ENCODE measurements at regions not wholly inside any gene's neighbourhood (a gene's known extent, or its start where the extent isn't known, plus 50 kb on each side); places are given as distances from the start of the nearest gene placed in this dataset.
"Not testable (repeated sequence)": the region's sequence is repeated elsewhere in the genome, so short reads cannot be mapped to it uniquely, and the experiment has no call there.

DNA sequence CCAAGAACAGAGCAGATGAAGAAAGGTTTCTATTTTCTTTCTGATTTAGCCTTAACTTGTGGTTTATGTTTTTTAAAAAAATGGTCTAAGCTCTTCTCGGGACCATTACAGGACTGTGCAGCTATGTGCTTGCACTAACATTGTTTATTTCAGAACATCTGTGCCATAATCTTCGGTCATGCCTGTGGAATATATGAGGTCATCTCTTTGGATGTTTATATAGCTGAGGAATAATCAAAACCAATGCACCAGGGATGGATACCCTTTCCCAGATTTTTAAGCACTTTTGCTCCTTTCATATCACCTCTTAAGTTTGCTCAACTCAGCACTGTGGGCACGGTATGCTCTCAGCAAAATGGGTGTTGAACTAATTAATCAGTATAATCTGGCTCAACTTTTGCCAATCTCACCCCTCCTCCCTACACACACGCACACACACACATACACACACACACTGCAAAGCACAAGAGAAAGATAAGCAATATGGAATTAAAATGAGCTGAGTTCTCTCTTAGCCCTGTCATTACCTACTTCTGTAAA lies 268.5 kb upstream of the TMC3 start:
- Histone ChIP-seq H3K9me3 (no peaks in the 10 kb centered on the region), H3K4me3 (no peak overlapping the region), H3K27ac (peak overlapping the region in 3 of 4 donors; percentile 7 to 43 (median 23)), H3K4me1 (no peaks in the 10 kb centered on the region), H3K36me3 (no peaks in the 10 kb centered on the region), H3K27me3 (no peaks in the 10 kb centered on the region)
- TF ChIP-seq, protein P1, sequence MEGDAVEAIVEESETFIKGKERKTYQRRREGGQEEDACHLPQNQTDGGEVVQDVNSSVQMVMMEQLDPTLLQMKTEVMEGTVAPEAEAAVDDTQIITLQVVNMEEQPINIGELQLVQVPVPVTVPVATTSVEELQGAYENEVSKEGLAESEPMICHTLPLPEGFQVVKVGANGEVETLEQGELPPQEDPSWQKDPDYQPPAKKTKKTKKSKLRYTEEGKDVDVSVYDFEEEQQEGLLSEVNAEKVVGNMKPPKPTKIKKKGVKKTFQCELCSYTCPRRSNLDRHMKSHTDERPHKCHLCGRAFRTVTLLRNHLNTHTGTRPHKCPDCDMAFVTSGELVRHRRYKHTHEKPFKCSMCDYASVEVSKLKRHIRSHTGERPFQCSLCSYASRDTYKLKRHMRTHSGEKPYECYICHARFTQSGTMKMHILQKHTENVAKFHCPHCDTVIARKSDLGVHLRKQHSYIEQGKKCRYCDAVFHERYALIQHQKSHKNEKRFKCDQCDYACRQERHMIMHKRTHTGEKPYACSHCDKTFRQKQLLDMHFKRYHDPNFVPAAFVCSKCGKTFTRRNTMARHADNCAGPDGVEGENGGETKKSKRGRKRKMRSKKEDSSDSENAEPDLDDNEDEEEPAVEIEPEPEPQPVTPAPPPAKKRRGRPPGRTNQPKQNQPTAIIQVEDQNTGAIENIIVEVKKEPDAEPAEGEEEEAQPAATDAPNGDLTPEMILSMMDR (IDR thresholded peaks at IDR 0.05), result no peak
- peak in 2 of 3 donors; percentile 18 to 27 for TF ChIP-seq POLR2AphosphoS5 (IDR thresholded peaks at IDR 0.05)
- no peak for TF ChIP-seq EP300 (IDR thresholded peaks at IDR 0.05; ENCODE audit: low read depth)
- no peak for TF ChIP-seq POLR2A (IDR thresholded peaks at IDR 0.05)
- 15 to 43% methylated on average over 2 to 4 of the region's 4 CpGs for WGBS, 2 donors (ENCODE audit: low coverage in 1 of 2)
- intact Hi-C loops (cut with DNase I; ENCODE audit: low total_unique reads), result no loop called here
- in situ Hi-C loops (cut with MboI; ENCODE audit: low pct_ligation_motif_present in 1 of 4, low pct_unique_long_range_greater_than_20kb in 1 of 4, low sequenced_read_pairs in 3 of 4), result no loop called here
- DNase-seq, result no peak

DNA sequence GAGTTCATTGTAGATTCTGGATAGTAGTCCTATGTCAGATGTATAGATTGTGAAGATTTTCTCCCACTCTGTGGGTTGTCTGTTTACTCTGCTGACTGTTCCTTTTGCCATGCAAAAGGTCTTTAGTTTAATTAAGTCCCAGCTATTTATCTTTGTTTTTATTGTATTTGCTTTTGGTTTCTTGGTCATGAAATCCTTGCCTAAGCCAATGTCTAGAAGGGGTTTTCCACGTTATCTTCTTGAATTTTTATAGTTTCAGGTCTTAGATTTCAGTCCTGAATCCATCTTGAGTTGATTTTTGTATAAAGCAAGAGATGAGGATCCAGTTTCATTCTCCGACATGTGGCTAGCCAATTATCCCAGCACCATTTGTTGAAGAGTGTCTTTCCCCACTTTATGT lies 262.1 kb upstream of the TMC3 start:
- 55 to 72% methylated on average over 2 of the region's 2 CpGs for WGBS, 2 donors (ENCODE audit: low coverage in 1 of 2)
- H3K4me3 ChIP-seq; H3K9me3 ChIP-seq; H3K27me3 ChIP-seq; intact Hi-C loops (cut with DNase I; ENCODE audit: low total_unique reads); in situ Hi-C loops (cut with MboI; ENCODE audit: low pct_ligation_motif_present in 1 of 4, low pct_unique_long_range_greater_than_20kb in 1 of 4, low sequenced_read_pairs in 3 of 4); H3K36me3 ChIP-seq; DNase-seq; H3K27ac ChIP-seq; H3K4me1 ChIP-seq: not testable (repeated sequence)

DNA sequence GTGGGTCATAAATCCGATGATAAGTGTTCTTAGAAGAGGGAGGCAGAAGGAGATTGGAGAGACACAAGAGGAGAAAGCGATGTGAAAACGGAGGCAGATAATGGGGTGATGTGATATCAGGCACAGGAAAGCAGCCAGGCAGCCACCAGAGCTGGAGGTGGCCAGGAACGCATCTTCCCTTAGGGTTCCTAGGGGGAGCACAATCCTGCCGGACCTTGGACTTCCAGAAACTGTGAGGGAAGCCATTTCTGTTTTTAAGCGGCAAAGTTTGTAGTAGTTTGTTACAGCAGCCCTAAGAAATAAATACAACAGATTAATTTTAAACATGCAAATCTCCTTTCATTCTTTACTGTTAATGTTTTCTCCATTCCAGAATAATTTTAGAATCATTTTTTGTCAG lies 259.9 kb upstream of the TMC3 start:
- Histone ChIP-seq H3K9me3 (no peaks in the 10 kb centered on the region), H3K4me3 (no peak overlapping the region), H3K4me1 (no peaks in the 10 kb centered on the region), H3K27ac (no peak overlapping the region), H3K27me3 (no peaks in the 10 kb centered on the region), H3K36me3 (no peaks in the 10 kb centered on the region)
- no peak for DNase-seq
- TF ChIP-seq POLR2AphosphoS5 (IDR thresholded peaks at IDR 0.05), result no peak
- in situ Hi-C loops (cut with MboI; ENCODE audit: low pct_ligation_motif_present in 1 of 4, low pct_unique_long_range_greater_than_20kb in 1 of 4, low sequenced_read_pairs in 3 of 4) (no loop called here), intact Hi-C loops (cut with DNase I; ENCODE audit: low total_unique reads) (no loop called here)
- 73 to 84% methylated on average over 6 of the region's 6 CpGs for WGBS, 2 donors (ENCODE audit: low coverage in 1 of 2)

DNA sequence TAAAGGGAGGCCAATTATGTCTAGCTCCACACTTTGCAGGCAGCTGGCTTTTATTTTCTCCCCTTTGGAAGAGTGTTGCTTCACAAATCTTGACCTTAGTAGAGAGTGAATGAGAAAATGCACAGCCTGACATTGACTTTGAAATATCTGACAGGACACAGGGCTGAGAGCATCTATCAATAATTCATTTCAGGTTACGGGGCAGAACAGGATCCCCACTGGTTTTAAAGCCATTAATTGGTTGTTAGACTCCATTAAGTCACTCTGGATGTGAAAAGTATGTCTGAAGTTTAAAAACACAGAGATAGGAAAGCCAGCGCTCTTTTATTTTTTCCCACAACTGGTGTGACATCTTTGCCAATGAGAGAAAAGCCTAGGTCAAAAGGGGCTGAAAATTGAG lies 251.9 kb upstream of the TMC3 start:
- no peak for DNase-seq
- Histone ChIP-seq H3K9me3 (no peaks in the 10 kb centered on the region), H3K36me3 (no peaks in the 10 kb centered on the region), H3K4me3 (no peak overlapping the region), H3K4me1 (no peaks in the 10 kb centered on the region), H3K27ac (no peak overlapping the region), H3K27me3 (no peaks in the 10 kb centered on the region)
- intact Hi-C loops (cut with DNase I; ENCODE audit: low total_unique reads) (no loop called here), in situ Hi-C loops (cut with MboI; ENCODE audit: low pct_ligation_motif_present in 1 of 4, low pct_unique_long_range_greater_than_20kb in 1 of 4, low sequenced_read_pairs in 3 of 4) (no loop called here)
- TF ChIP-seq POLR2A (IDR thresholded peaks at IDR 0.05), result no peak
- TF ChIP-seq EP300 (IDR thresholded peaks at IDR 0.05; ENCODE audit: low read depth), result no peak
- 74 to 75% methylated on average over 2 of the region's 2 CpGs for WGBS, 2 donors (ENCODE audit: low coverage in 1 of 2)

DNA sequence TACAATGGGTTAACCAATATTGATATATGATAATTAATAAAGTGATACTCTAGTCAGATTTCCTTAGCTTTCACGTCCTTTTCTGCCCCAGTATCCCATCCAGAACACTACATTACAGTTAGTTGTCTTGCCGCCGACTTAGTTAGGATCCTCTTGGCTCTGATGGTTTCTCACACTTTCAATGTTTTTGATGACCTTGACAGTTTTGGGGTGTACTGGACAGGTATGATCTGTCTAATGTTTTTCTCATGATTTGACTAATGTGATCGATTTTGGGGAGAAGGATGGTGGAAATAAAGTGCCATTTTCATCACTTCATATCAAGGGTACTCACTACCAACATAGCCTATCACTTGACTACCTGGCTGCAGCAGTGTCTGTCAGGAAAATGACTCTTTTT lies 245.0 kb upstream of the TMC3 start:
- TF ChIP-seq, protein P1 (IDR thresholded peaks at IDR 0.05), result no peak
- TF ChIP-seq POLR2A (IDR thresholded peaks at IDR 0.05), result no peak
- no peak for TF ChIP-seq EP300 (IDR thresholded peaks at IDR 0.05; ENCODE audit: low read depth)
- TF ChIP-seq POLR2AphosphoS5 (IDR thresholded peaks at IDR 0.05), result no peak
- Histone ChIP-seq H3K27me3 (no peaks in the 10 kb centered on the region), H3K9me3 (no peaks in the 10 kb centered on the region), H3K4me3 (no peak overlapping the region), H3K27ac (no peak overlapping the region), H3K36me3 (no peaks in the 10 kb centered on the region), H3K4me1 (no peaks in the 10 kb centered on the region)
- 77 to 84% methylated on average over 4 of the region's 4 CpGs for WGBS, 2 donors (ENCODE audit: low coverage in 1 of 2)
- no peak for DNase-seq
- in situ Hi-C loops (cut with MboI; ENCODE audit: low pct_ligation_motif_present in 1 of 4, low pct_unique_long_range_greater_than_20kb in 1 of 4, low sequenced_read_pairs in 3 of 4), result no loop called here
- intact Hi-C loops (cut with DNase I; ENCODE audit: low total_unique reads), result no loop called here

DNA sequence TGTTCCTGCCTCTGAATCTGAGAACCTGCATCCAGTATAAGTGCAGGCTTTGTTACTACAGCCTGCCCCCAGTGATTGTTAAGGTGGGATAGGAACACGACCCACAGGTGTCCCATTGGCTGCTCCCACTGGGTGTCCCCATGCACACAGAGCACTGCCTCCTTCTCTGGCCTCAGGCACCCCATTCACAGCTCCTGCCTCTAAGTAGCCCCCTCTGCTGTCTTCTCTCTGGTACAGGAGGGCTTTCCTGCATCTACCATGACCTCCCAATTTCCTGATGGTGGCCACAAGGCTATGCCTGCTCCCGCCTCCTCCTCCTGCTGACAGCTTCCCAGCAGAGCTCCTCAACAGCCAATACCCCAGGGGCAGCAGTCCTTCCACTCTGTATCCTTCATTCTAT lies 238.6 kb upstream of the TMC3 start:
- no peaks in the 10 kb centered on the region for H3K4me1 ChIP-seq
- no peaks in the 10 kb centered on the region for H3K27me3 ChIP-seq
- H3K36me3 ChIP-seq, result no peaks in the 10 kb centered on the region
- WGBS, 2 donors (ENCODE audit: low coverage in 1 of 2), result 77% methylated on average over 2 of the region's 2 CpGs; no CpG with 5 or more reads in 1 of the 2 donors
- H3K9me3 ChIP-seq, result no peaks in the 10 kb centered on the region
- TF ChIP-seq, protein P1 (IDR thresholded peaks at IDR 0.05), result no peak
- TF ChIP-seq POLR2AphosphoS5 (IDR thresholded peaks at IDR 0.05) (no peak), EP300 (IDR thresholded peaks at IDR 0.05; ENCODE audit: low read depth) (no peak), POLR2A (IDR thresholded peaks at IDR 0.05) (no peak)
- no peak overlapping the region for H3K4me3 ChIP-seq
- DNase-seq, result no peak
- no peak overlapping the region for H3K27ac ChIP-seq
- in situ Hi-C loops (cut with MboI; ENCODE audit: low pct_ligation_motif_present in 1 of 4, low pct_unique_long_range_greater_than_20kb in 1 of 4, low sequenced_read_pairs in 3 of 4), result no loop called here
- intact Hi-C loops (cut with DNase I; ENCODE audit: low total_unique reads), result no loop called here

Data from transverse colon (tissue), 4 donors.